IPS DF 4.7 (cell line): ENCODE measurements at regions not wholly inside any gene's neighbourhood (a gene's known extent, or its start where the extent isn't known, plus 50 kb on each side); places are given as distances from the start of the nearest gene placed in this dataset.

Experiments
- DNase-seq: peaks from one replicate; pipeline ENCODE4 v3.0.0-alpha.2; 2013; ENCODE audit warnings: low spot score; ENCODE audit errors: extremely low read depth

GRCh38 chr5:173762930-173763329 lies 125.2 kb upstream of the CPEB4 start:
- DNase-seq, result no peak

- no peak for DNase-seq
These were observed 124.7 kb upstream of the CPEB4 start for GRCh38 chr5:173763410-173763809.

GRCh38 chr5:173764332-173765028 lies 123.7 kb upstream of the CPEB4 start:
- DNase-seq, result no peak

- DNase-seq, result no peak
These were observed 123.0 kb upstream of the CPEB4 start for GRCh38 chr5:173765029-173765644.

GRCh38 chr5:173765661-173766060 lies 122.5 kb upstream of the CPEB4 start:
- DNase-seq, result no peak

GRCh38 chr5:173767574-173768266 lies 120.4 kb upstream of the CPEB4 start:
- no peak for DNase-seq

- DNase-seq, result no peak
These were observed 119.8 kb upstream of the CPEB4 start for GRCh38 chr5:173768267-173768806.

- DNase-seq, result no peak
These were observed 119.3 kb upstream of the CPEB4 start for GRCh38 chr5:173768891-173769290.

GRCh38 chr5:173770637-173771036 lies 117.5 kb upstream of the CPEB4 start:
- no peak for DNase-seq

GRCh38 chr5:173771121-173771724 lies 116.9 kb upstream of the CPEB4 start:
- no peak for DNase-seq

- no peak for DNase-seq
These were observed 116.3 kb upstream of the CPEB4 start for GRCh38 chr5:173771725-173772383.

GRCh38 chr5:173772384-173773059 lies 115.6 kb upstream of the CPEB4 start:
- no peak for DNase-seq

- no peak for DNase-seq
These were observed 113.8 kb upstream of the CPEB4 start for GRCh38 chr5:173774271-173774761.

GRCh38 chr5:173775261-173776197 lies 112.6 kb upstream of the CPEB4 start:
- DNase-seq, result no peak

GRCh38 chr5:173777149-173777548 lies 111.0 kb upstream of the CPEB4 start:
- DNase-seq, result no peak

- DNase-seq, result no peak
These were observed 110.5 kb upstream of the CPEB4 start for GRCh38 chr5:173777674-173778073.

GRCh38 chr5:173778152-173778782 lies 109.9 kb upstream of the CPEB4 start:
- DNase-seq, result no peak

- no peak for DNase-seq
These were observed 109.3 kb upstream of the CPEB4 start for GRCh38 chr5:173778784-173779304.
